Naive thymus-derived CD8-positive, alpha-beta T cell (primary cell): ENCODE measurements at regions not wholly inside any gene's neighbourhood (a gene's known extent, or its start where the extent isn't known, plus 50 kb on each side); places are given as distances from the start of the nearest gene placed in this dataset.

Experiments
- ATAC-seq, 2 donors: fragments of 150-1000 bp; cut with Tn5 transposase in 1 of 2; sonication (Bioruptor Pico), chemical (Tn5 transposase) in 1 of 2; 1 replicate in 1 of 2; 2 replicates in 1 of 2; pipeline ENCODE4 v1.10.0; 2021; ENCODE audit warnings: mild to moderate bottlenecking in 2 of 2, moderate library complexity in 2 of 2
- POLR2A ChIA-PET: fragments of 350-600 bp; sonication (Branson Sonifier 250); formaldehyde crosslinking; loops from one replicate; lab custom pipeline; 2021; ENCODE audit warnings: antibody characterized with exemption; lab: Charles Lee
- DNase-seq, 10 donors: peaks; one replicate each; pipeline versions ENCODE4 v3.0.0 to v3.0.0-alpha.2; 2020 to 2022
- H3K27ac Mint-ChIP-seq, 10 donors: one replicate each; pipeline ENCODE4 v1.8.0; 2020 to 2022; ENCODE audit warnings: mild to moderate bottlenecking in 10 of 10, mixed read lengths in 10 of 10, moderate library complexity in 4 of 10, inconsistent platforms in 1 of 10
- H3K27me3 Mint-ChIP-seq, 5 donors: one replicate each; pipeline ENCODE4 v1.8.0; 2021 to 2022; ENCODE audit warnings: mixed read lengths in 5 of 5
- H3K36me3 Mint-ChIP-seq, 3 donors: one replicate each; pipeline ENCODE4 v1.8.0; 2020 to 2022; ENCODE audit warnings: mixed read lengths in 3 of 3, mild to moderate bottlenecking in 2 of 3, inconsistent platforms in 1 of 3
- H3K4me1 Mint-ChIP-seq, 4 donors: one replicate each; pipeline ENCODE4 v1.8.0; 2021 to 2022; ENCODE audit warnings: mixed read lengths in 4 of 4
- H3K4me3 Mint-ChIP-seq, 10 donors: one replicate each; pipeline ENCODE4 v1.8.0; 2020 to 2022; ENCODE audit warnings: mild to moderate bottlenecking in 10 of 10, mixed read lengths in 10 of 10, moderate library complexity in 6 of 10, inconsistent platforms in 1 of 10
- H3K9me3 Mint-ChIP-seq, 9 donors: one replicate each; pipeline ENCODE4 v1.8.0; 2020 to 2022; ENCODE audit warnings: mixed read lengths in 9 of 9, mild to moderate bottlenecking in 3 of 9, inconsistent platforms in 1 of 9, moderate library complexity in 1 of 9
- microRNA-seq: library from miRNA; unstranded; fragments of <30 nt; microRNA quantifications from one replicate; pipeline ENCODE4 v1.2.0, GENCODE V29; 2022; ENCODE audit warnings: borderline microRNAs expressed

DNA sequence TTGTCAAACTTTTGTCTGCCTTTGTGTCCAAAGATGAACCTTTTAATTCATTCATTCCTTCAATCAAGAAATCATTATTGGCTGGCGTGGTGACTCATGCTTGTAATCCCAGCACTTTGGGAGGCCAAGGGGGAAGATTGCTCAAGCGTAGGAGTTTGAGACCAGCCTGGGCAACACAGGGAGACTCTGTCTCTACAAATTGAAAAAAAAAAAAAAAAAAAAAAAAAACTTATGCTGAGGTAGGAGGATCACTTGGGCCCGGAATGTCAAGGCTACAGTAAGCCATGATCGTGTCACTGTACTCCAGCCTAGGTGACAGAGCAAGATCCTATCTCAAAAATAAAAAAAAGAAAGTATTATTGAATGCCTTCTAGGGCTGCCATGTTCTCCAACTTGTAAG lies 51.3 kb upstream of the CXADR start:
- Mint-ChIP-seq H3K9me3 (no peaks in the 10 kb centered on the region), H3K27ac (no peak overlapping the region), H3K4me3 (no peak overlapping the region), H3K36me3 (no peaks in the 10 kb centered on the region), H3K27me3 (peaks cover under 1 to 6% (median 3%) of the 10 kb centered on the region in 5 donors), H3K4me1 (no peaks in the 10 kb centered on the region)
- DNase-seq (no peak), ATAC-seq (no peak)
- POLR2A ChIA-PET, result no interaction called here

DNA sequence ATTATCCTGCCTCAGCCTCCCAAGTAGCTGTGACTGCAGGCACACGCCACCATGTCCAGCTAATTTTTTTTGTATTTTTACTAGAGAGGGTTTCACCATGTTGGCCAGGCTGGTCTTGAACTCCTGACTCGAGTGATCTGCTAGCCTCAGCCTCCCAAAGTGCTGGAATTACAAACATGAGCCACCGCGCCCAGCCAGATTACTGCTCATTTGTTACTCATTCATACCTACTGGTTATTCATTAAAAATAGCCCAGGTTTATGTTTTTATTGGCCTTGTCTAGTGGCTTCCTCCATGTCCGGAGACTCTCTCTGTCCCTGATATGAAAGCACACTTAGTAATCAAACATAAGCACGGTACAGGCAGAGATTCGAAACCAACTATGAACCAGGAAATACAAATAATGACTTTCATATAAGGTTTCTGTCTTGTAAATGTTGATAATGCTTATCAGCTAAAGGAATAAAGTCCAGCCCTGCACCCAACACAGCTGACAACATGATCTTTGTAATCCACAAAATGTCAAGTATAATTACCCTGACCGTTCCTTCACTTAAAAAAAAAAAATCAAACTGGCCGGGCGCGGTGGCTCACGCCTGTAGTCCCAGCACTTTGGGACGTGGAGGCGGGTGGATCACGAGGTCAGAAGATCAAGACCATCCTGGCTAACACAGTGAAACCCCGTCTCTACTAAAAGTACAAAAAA lies 50.4 kb upstream of the CXADR start:
- POLR2A ChIA-PET, result no interaction called here
- H3K4me3 Mint-ChIP-seq, result no peak overlapping the region
- H3K27me3 Mint-ChIP-seq, result peaks cover 0 to 6% (median 2%) of the 10 kb centered on the region in 5 donors
- DNase-seq (no peak), ATAC-seq (no peak)
- no peaks in the 10 kb centered on the region for H3K9me3 Mint-ChIP-seq
- no peaks in the 10 kb centered on the region for H3K36me3 Mint-ChIP-seq
- H3K4me1 Mint-ChIP-seq, result no peaks in the 10 kb centered on the region
- H3K27ac Mint-ChIP-seq, result no peak overlapping the region

Small RNA genes lying in the stretch of these regions (microRNA-seq; reads per million reads assigned to microRNA genes)
- gene MIR125B2, result 2.7 reads per million
- 460 reads per million, percentile 79 among the genes with 10 or more reads in this experiment for gene MIR99A
- gene MIRLET7C, result 93.4 reads per million, percentile 63 among the genes with 10 or more reads in this experiment
